K562 (cell line): ENCODE measurements at regions not wholly inside any gene's neighbourhood (a gene's known extent, or its start where the extent isn't known, plus 50 kb on each side); places are given as distances from the start of the nearest gene placed in this dataset.

Experiments
- ATAC-seq: fragments of 200-7000 bp; cut with Tn5 transposase; 3 replicates; pipeline ENCODE4 v1.9.1; 2020; ENCODE audit warnings: moderate library complexity
- BruUV-seq: library from RNA; stranded (reverse); fragments of 400-500 nt; replicated peaks from 2 replicates; lab custom pipeline; 2021; lab: Mats Ljungman, UMichigan
- CTCF ChIA-PET: fragments of 300-600 bp; formaldehyde crosslinking; extraction: SDS; loops from one replicate; lab custom pipeline; 2021; ENCODE audit warnings: low intra/inter-chr PET ratio; lab: Yijun Ruan, JAX
- POLR2A ChIA-PET: fragments of 300-600, 350-650 bp; sonication (Branson Sonifier 250); formaldehyde crosslinking; extraction: SDS; loops from one replicate; lab custom pipeline; 2021; ENCODE audit warnings: antibody characterized with exemption, inconsistent platforms; lab: Yijun Ruan, JAX
- DNase-seq, 4 experiments: peaks; one replicate each; pipeline versions ENCODE4 v3.0.0 to v3.0.0-alpha.2; 2011 to 2018; ENCODE audit warnings: low spot score in 3 of 4, mixed read lengths in 3 of 4; ENCODE audit errors: extremely low read depth in 1 of 4
- FAIRE-seq: peaks from 2 replicates; lab custom pipeline; 2011; peaks lifted over from hg19 to GRCh38; lab: Jason Lieb, UNC
- H2AFZ ChIP-seq: 2 replicates; pipeline ENCODE4 v1.6.0; 2011; ENCODE audit warnings: low read depth, low read length, control low read depth, inconsistent platforms
- H3K27ac ChIP-seq: fragments of 200-600 bp; 3 replicates; pipeline ENCODE4 v1.8.0; 2011; ENCODE audit warnings: low read depth, mild to moderate bottlenecking, control low read depth, inconsistent platforms, low read length, moderate library complexity, mixed read lengths; ENCODE audit errors: extremely low read depth
- H3K27me3 ChIP-seq, 2 experiments: fragments of 300-600 bp in 1 of 2; 2 replicates in 1 of 2; 3 replicates in 1 of 2; pipeline versions ENCODE4 v1.6.0 to v1.8.0; 2011; ENCODE audit warnings: inconsistent platforms in 2 of 2, low read length in 2 of 2, mild to moderate bottlenecking in 1 of 2, mixed read lengths in 1 of 2, moderate library complexity in 1 of 2; ENCODE audit not compliant: control insufficient read depth in 2 of 2, insufficient read depth in 2 of 2
- H3K36me3 ChIP-seq: fragments of 300-600 bp; 3 replicates; pipeline ENCODE4 v1.8.0; 2011; ENCODE audit warnings: mild to moderate bottlenecking, low read length, inconsistent platforms; ENCODE audit not compliant: control insufficient read depth, insufficient read depth
- H3K4me1 ChIP-seq, 2 experiments: fragments of 200-600 bp in 1 of 2; replicated peaks in 1 of 2; 2 replicates in 1 of 2; 3 replicates in 1 of 2; pipeline versions ENCODE4 v1.5.1 to v1.8.0; 2011; ENCODE audit warnings: inconsistent platforms in 2 of 2, low read length in 2 of 2, mild to moderate bottlenecking in 1 of 2, mixed read lengths in 1 of 2, moderate library complexity in 1 of 2; ENCODE audit not compliant: control insufficient read depth in 2 of 2, insufficient read depth in 2 of 2
- H3K4me2 ChIP-seq: 2 replicates; pipeline ENCODE4 v1.6.1; 2011; ENCODE audit warnings: low read length, control low read depth, inconsistent platforms, mixed read lengths; ENCODE audit not compliant: insufficient read depth
- H3K4me3 ChIP-seq: fragments of 200-600 bp; sonication (generic), shearing (Covaris generic); 2 replicates; pipeline ENCODE4 v1.5.1; 2016; ENCODE audit warnings: control low read depth, inconsistent platforms
- H3K79me2 ChIP-seq: fragments of 200-600 bp; 3 replicates; pipeline ENCODE4 v1.8.0; 2011; ENCODE audit warnings: low read length, inconsistent platforms; ENCODE audit not compliant: control insufficient read depth, insufficient read depth
- H3K9ac ChIP-seq, 2 experiments: 2 replicates each; pipeline versions ENCODE4 v1.6.0 to v1.6.1; 2011; ENCODE audit warnings: low read depth in 2 of 2, low read length in 2 of 2, control low read depth in 1 of 2, inconsistent platforms in 1 of 2, mild to moderate bottlenecking in 1 of 2, mixed read lengths in 1 of 2; ENCODE audit not compliant: insufficient read depth in 1 of 2
- H3K9me1 ChIP-seq: one replicate; pipeline ENCODE4 v1.6.0; 2011; ENCODE audit warnings: inconsistent platforms, mild to moderate bottlenecking, low read length, moderate library complexity; ENCODE audit not compliant: control insufficient read depth, insufficient read depth
- H3K9me3 ChIP-seq: replicated peaks from 2 replicates; pipeline ENCODE4 v1.5.1; 2011; ENCODE audit warnings: low read depth, low read length, inconsistent platforms; ENCODE audit not compliant: control insufficient read depth, insufficient read depth
- H4K20me1 ChIP-seq: replicated peaks from 2 replicates; pipeline ENCODE4 v1.6.1; 2011; ENCODE audit warnings: low read length, inconsistent platforms, mixed read lengths; ENCODE audit not compliant: control insufficient read depth, insufficient read depth
- ATF4 ChIP-seq: fragments of 450-650 bp; formaldehyde crosslinking; IDR thresholded peaks from 2 replicates; pipeline ENCODE4 v1.4.0; 2022; ENCODE audit warnings: mild to moderate bottlenecking, moderate library complexity
- CC2D1A ChIP-seq: fragments of 450-650 bp; IDR thresholded peaks from 2 replicates; pipeline ENCODE4 v1.6.1; 2017; ENCODE audit warnings: mild to moderate bottlenecking
- CHD4 ChIP-seq: fragments of 200-600 bp; sonication (generic); IDR thresholded peaks from 3 replicates; pipeline ENCODE4 v1.6.1; 2012; ENCODE audit warnings: low read depth, mild to moderate bottlenecking, mixed read lengths, low read length, inconsistent platforms; ENCODE audit not compliant: insufficient read depth, insufficient replicate concordance, poor library complexity, severe bottlenecking
- ILF3 ChIP-seq: fragments of 450-650 bp; IDR thresholded peaks from 2 replicates; pipeline ENCODE4 v1.6.1; 2018; ENCODE audit warnings: antibody characterized with exemption, mild to moderate bottlenecking, moderate library complexity, borderline replicate concordance
- MEIS2 ChIP-seq: fragments of 450-650 bp; IDR thresholded peaks from 2 replicates; pipeline ENCODE4 v1.6.1; 2014; ENCODE audit warnings: mild to moderate bottlenecking; ENCODE audit not compliant: partially characterized antibody
- NCOR1 ChIP-seq: fragments of 450-650 bp; IDR thresholded peaks from 2 replicates; pipeline ENCODE4 v1.6.1; 2016; ENCODE audit warnings: mild to moderate bottlenecking, moderate library complexity
- PURB ChIP-seq: sonication (generic); formaldehyde crosslinking; IDR thresholded peaks from 2 replicates; pipeline ENCODE4 v1.9.0; 2021; ENCODE audit warnings: low read depth, mild to moderate bottlenecking, missing genetic modification reagents
- STAT6 ChIP-seq: sonication (generic); formaldehyde crosslinking; IDR thresholded peaks from 2 replicates; pipeline ENCODE4 v1.8.1; 2023; ENCODE audit warnings: mild to moderate bottlenecking, missing genetic modification reagents
- ZHX1 ChIP-seq: fragments of 150-350 bp; conservative IDR thresholded peaks from 2 replicates; pipeline ENCODE4 v1.6.1; 2014; ENCODE audit warnings: low read length
- ZNF184 ChIP-seq: sonication (generic); formaldehyde crosslinking; IDR thresholded peaks from 2 replicates; pipeline ENCODE4 v1.5.0; 2020; ENCODE audit warnings: missing genetic modification reagents
- ZNF707 ChIP-seq: fragments of 250-450 bp; sonication (Bioruptor Pico); conservative IDR thresholded peaks from 2 replicates; pipeline ENCODE4 v1.8.0; 2022; ENCODE audit warnings: inconsistent platforms, mild to moderate bottlenecking, moderate library complexity
- WGBS: fragments of 100-300 bp; shearing (Covaris generic); methylation state at CpG from one replicate; pipeline ENCODE4 v1.1.6; 2016; ENCODE audit warnings: low coverage, mixed read lengths; ENCODE audit not compliant: insufficient coverage; ENCODE audit errors: missing lambda C conversion rate; 5-methylcytosine and 5-hydroxymethylcytosine counted together
- in situ Hi-C: fragments of 300-500 bp; cut with MboI; formaldehyde crosslinking; loops from 4 replicates; pipeline ENCODE4 v1.15.0; 2018; ENCODE audit warnings: inconsistent platforms, mixed read lengths
- intact Hi-C: fragments of 100-400 bp; cut with micrococcal nuclease; formaldehyde crosslinking; loops from 2 replicates; pipeline ENCODE4 v1.14.2; 2022

GRCh38 chr5:104891596-104891995, 1329.0 kb upstream of the NUDT12 start:
- no peaks in the 10 kb centered on the region for H3K9me1 ChIP-seq
- POLR2A ChIA-PET: no interaction called here
- no peaks in the 10 kb centered on the region for H3K27me3 ChIP-seq
- H3K27ac ChIP-seq: no peak overlapping the region
- no peaks in the 10 kb centered on the region for H3K9me3 ChIP-seq
- WGBS: 0% methylated on average over 3 of the region's 3 CpGs
- no peak overlapping the region for H3K9ac ChIP-seq
- CTCF ChIA-PET: no interaction called here
- no TSS peak for BruUV-seq
- H3K79me2 ChIP-seq: no peaks in the 10 kb centered on the region
- in situ Hi-C loops: no loop called here
- intact Hi-C loops: no loop called here
- no peaks in the 10 kb centered on the region for H4K20me1 ChIP-seq
- H3K4me1 ChIP-seq: no peaks in the 10 kb centered on the region
- no peaks in the 10 kb centered on the region for H3K36me3 ChIP-seq
- no peak for ATAC-seq
- no peak for FAIRE-seq
- TF ChIP-seq MEIS2: no peak
- TF ChIP-seq ZNF184 (CRISPR knock-in tag): no peak
- TF ChIP-seq ATF4 (CRISPR knock-in tag): no peak
- no peak overlapping the region for H2AFZ ChIP-seq
- DNase-seq: no peak
- no peak overlapping the region for H3K4me2 ChIP-seq
- no peak overlapping the region for H3K4me3 ChIP-seq

GRCh38 chr5:104890767-104891166, 1328.2 kb upstream of the NUDT12 start:
- FAIRE-seq (no peak), ATAC-seq (no peak), DNase-seq (no peak)
- no peak overlapping the region for H3K4me3 ChIP-seq
- no peak overlapping the region for H3K27ac ChIP-seq
- no peaks in the 10 kb centered on the region for H3K9me1 ChIP-seq
- no peaks in the 10 kb centered on the region for H3K36me3 ChIP-seq
- 0% methylated on average over 1 of the region's 1 CpG for WGBS
- no peaks in the 10 kb centered on the region for H3K9me3 ChIP-seq
- H3K79me2 ChIP-seq: no peaks in the 10 kb centered on the region
- no peaks in the 10 kb centered on the region for H3K27me3 ChIP-seq
- ChIA-PET POLR2A (no interaction called here), CTCF (no interaction called here)
- no peak overlapping the region for H3K9ac ChIP-seq
- no peaks in the 10 kb centered on the region for H3K4me1 ChIP-seq
- in situ Hi-C loops: no loop called here
- intact Hi-C loops: no loop called here
- H4K20me1 ChIP-seq: no peaks in the 10 kb centered on the region
- no peak overlapping the region for H3K4me2 ChIP-seq
- H2AFZ ChIP-seq: no peak overlapping the region
- no TSS peak for BruUV-seq
- no peak for TF ChIP-seq CHD4
- no peak for TF ChIP-seq PURB (CRISPR knock-in tag)
- no peak for TF ChIP-seq ZHX1
- TF ChIP-seq NCOR1: no peak
- TF ChIP-seq STAT6 (CRISPR knock-in tag): no peak
- TF ChIP-seq ILF3: no peak
- TF ChIP-seq ZNF707 (CRISPR knock-in tag): no peak
- TF ChIP-seq CC2D1A: no peak
